ENCODE measurements at regions not wholly inside any gene's neighbourhood (a gene's known extent, or its start where the extent isn't known, plus 50 kb on each side); places are given as distances from the start of the nearest gene placed in this dataset.
"Not testable (repeated sequence)": the region's sequence is repeated elsewhere in the genome, so short reads cannot be mapped to it uniquely, and the experiment has no call there.

- no peak for DNase-seq (ENCODE audit: low spot score)
Measured at GRCh38 chr21:36247316-36248010, 72.5 kb upstream of the MORC3 start.

GRCh38 chr21:36249576-36250422 is 70.2 kb upstream of the MORC3 start:
- DNase-seq (ENCODE audit: low spot score): no peak

- no peak for DNase-seq (ENCODE audit: low spot score)
Measured at GRCh38 chr21:36250423-36251075, 69.4 kb upstream of the MORC3 start.

- no peak for DNase-seq (ENCODE audit: low spot score)
Measured at GRCh38 chr21:36254106-36254941, 65.7 kb upstream of the MORC3 start.

- DNase-seq (ENCODE audit: low spot score): no peak
Measured at GRCh38 chr21:36255663-36256062, 64.3 kb upstream of the MORC3 start.

GRCh38 chr21:36257657-36258056 is 62.3 kb upstream of the MORC3 start:
- no peak for DNase-seq (ENCODE audit: low spot score)

- DNase-seq (ENCODE audit: low spot score): peak; percentile 65
Measured at GRCh38 chr21:36260030-36260787, 59.8 kb upstream of the MORC3 start.

- no peak for DNase-seq (ENCODE audit: low spot score)
Measured at GRCh38 chr21:36260802-36261201, 59.2 kb upstream of the MORC3 start.

- DNase-seq (ENCODE audit: low spot score): no peak
Measured at GRCh38 chr21:36261459-36261858, 58.5 kb upstream of the MORC3 start.

- DNase-seq (ENCODE audit: low spot score): no peak
Measured at GRCh38 chr21:36263797-36264196, 56.2 kb upstream of the MORC3 start.

GRCh38 chr21:36265431-36265830 is 54.6 kb upstream of the MORC3 start:
- DNase-seq (ENCODE audit: low spot score): no peak

GRCh38 chr21:36267828-36268227 is 52.2 kb upstream of the MORC3 start:
- DNase-seq (ENCODE audit: low spot score): not testable (repeated sequence)

GRCh38 chr21:36268264-36268663 is 51.7 kb upstream of the MORC3 start:
- DNase-seq (ENCODE audit: low spot score): not testable (repeated sequence)
